GM19438 (cell line): ENCODE measurements at regions not wholly inside any gene's neighbourhood (a gene's known extent, or its start where the extent isn't known, plus 50 kb on each side); places are given as distances from the start of the nearest gene placed in this dataset.
"Not testable (repeated sequence)": the region's sequence is repeated elsewhere in the genome, so short reads cannot be mapped to it uniquely, and the experiment has no call there.

ENCODE experiments used
- ATAC-seq: cut with Tn5 transposase; IDR thresholded peaks from one replicate; pipeline ENCODE4 v1.9.1; 2021; ENCODE audit warnings: low read depth; ENCODE audit not compliant: unreplicated experiment

- ATAC-seq: no peak
Observed at GRCh38 chr10:9381733-9382532, 1327.4 kb downstream of the GATA3 start.

- ATAC-seq: no peak
Observed at GRCh38 chr10:9382533-9382866, 1328.0 kb downstream of the GATA3 start.

- no peak for ATAC-seq
Observed at GRCh38 chr10:9390516-9390915, 1336.0 kb downstream of the GATA3 start.

GRCh38 chr10:9399275-9399983, 1344.9 kb downstream of the GATA3 start:
- no peak for ATAC-seq

- not testable (repeated sequence) for ATAC-seq
Observed at GRCh38 chr10:9402067-9402466, 1347.6 kb downstream of the GATA3 start.

- ATAC-seq: not testable (repeated sequence)
Observed at GRCh38 chr10:9402507-9403195, 1348.2 kb downstream of the GATA3 start.

GRCh38 chr10:9407201-9407600, 1352.7 kb downstream of the GATA3 start:
- ATAC-seq: not testable (repeated sequence)

GRCh38 chr10:9416331-9416730, 1361.8 kb downstream of the GATA3 start:
- ATAC-seq: no peak

- no peak for ATAC-seq
Observed at GRCh38 chr10:9419757-9420156, 1365.3 kb downstream of the GATA3 start.

DNA sequence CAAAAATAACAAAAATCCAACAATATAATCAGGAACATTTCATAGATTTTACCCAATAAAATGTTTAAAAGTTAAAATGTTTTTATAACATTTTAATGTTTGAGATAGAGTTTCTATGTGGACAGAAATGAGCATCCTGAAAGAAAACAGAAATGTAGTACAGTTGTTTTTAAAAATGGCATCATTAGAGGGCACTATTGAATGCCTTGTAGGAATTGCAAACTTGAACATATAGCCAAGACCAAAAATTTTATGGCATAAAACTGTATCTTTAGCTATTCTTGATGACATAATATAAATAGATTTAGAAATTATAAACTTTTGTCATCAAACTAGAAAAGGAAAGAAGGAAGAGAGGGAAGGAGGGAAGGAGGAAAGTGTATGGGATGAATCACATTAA, 1372.7 kb downstream of the GATA3 start:
- no peak for ATAC-seq

GRCh38 chr10:9437131-9437530, 1382.6 kb downstream of the GATA3 start:
- no peak for ATAC-seq

GRCh38 chr10:9443758-9444157, 1389.3 kb downstream of the GATA3 start:
- ATAC-seq: no peak

- no peak for ATAC-seq
Observed at GRCh38 chr10:9449530-9449929, 1395.0 kb downstream of the GATA3 start.

GRCh38 chr10:9450801-9451200, 1396.3 kb downstream of the GATA3 start:
- ATAC-seq: no peak

- ATAC-seq: no peak
Observed at GRCh38 chr10:9451211-9451773, 1396.8 kb downstream of the GATA3 start.

DNA sequence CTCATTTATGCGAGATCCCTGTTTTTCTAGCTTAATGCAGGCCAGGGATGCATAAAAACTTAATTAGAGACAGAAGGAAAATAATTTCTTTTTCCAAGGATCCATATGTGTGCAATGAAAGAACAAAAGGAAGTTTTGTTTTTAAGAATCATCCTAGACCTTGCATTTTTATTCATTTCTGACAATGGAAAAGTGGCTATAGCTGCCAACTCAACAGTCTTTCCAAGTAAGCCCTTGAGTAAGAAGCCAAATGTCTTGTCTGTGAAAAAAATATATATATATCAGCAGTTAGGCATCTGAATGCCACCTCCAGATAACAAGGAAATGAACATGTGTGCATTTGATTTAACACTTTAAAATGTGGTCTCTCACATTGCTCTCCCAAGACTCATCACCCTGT, 1397.6 kb downstream of the GATA3 start:
- no peak for ATAC-seq

DNA sequence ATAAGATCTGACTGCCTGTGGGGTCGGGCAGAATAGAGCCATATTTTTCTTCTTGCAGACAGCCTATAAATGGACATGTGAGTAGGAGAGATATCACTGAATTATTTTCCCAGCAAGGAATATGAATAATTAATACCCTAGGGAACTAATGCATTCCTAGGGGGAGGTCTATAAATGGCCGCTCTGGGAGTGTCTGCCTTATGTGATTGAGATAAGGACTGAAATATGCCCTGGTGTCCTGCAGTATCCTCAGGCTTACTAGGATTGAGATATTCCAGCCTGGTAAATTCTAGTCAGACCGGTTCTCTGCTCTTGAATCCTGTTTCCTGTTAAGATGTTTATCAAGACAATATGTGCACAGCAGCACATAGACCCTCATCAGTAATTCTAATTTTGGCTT, 1399.4 kb downstream of the GATA3 start:
- ATAC-seq: not testable (repeated sequence)

DNA sequence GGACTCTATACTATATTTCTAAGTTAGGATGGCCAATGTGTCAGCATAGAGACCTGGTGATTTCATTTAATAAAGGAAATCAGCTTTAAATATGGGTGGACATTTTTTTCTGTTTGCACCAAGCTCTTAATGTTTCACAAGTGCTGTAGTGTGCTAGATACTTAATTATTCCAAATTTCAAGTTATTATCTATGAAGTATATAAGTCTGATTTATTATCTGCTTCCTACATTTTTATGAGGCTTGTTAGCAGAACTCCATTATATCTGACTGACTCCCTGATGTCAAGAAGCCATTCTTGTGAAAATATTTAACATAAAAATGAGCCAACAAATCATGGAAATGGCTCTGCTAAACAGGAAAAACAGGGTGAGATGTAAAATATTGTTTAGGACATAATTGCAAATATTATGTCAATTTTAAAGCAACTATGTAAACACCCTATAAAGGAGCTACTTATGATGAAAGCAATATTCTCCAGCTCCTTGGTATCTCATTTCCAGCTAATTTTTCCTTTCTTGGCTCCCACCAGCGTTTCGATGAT, 1415.2 kb downstream of the GATA3 start:
- no peak for ATAC-seq

- no peak for ATAC-seq
Observed at GRCh38 chr10:9470581-9470980, 1416.1 kb downstream of the GATA3 start.

DNA sequence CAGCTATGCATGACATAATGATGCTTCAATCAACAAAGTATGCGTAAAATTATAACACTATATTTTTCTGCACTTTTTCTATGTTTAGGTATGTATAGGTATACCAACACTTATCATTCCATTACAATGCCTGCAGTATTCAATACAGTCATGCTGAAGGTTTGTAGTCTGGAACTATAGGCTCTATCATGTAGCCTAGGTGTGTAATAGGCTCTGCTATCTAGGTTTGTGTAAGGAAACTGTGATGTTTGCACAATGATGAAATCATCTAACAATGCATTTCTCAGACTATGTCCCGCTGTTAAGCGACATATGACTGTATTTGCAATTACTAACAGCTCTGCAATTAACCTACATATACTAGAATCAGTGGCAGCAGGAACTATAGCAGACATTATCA, 1447.5 kb downstream of the GATA3 start:
- no peak for ATAC-seq

- ATAC-seq: no peak
Observed at GRCh38 chr10:9504227-9504626, 1449.7 kb downstream of the GATA3 start.
